RWPE2 (cell line): ENCODE measurements at regions not wholly inside any gene's neighbourhood (a gene's known extent, or its start where the extent isn't known, plus 50 kb on each side); places are given as distances from the start of the nearest gene placed in this dataset.

ENCODE experiments used
- ATAC-seq: fragments of 200-7000 bp; cut with Tn5 transposase; 3 replicates; pipeline ENCODE4 v1.9.1; 2021; ENCODE audit warnings: low read depth
- DNase-seq: peaks from one replicate; pipeline ENCODE4 v3.0.0-alpha.2; 2020; ENCODE audit warnings: low spot score
- H3K27ac ChIP-seq: fragments of 450-650 bp; 2 replicates; pipeline ENCODE4 v1.5.1; 2017; ENCODE audit warnings: mild to moderate bottlenecking; ENCODE audit not compliant: poor library complexity, severe bottlenecking
- H3K27me3 ChIP-seq: fragments of 250-450 bp; sonication (Bioruptor Pico); 2 replicates; pipeline ENCODE4 v1.5.1; 2021; ENCODE audit warnings: mild to moderate bottlenecking, moderate library complexity; ENCODE audit not compliant: insufficient read depth, poor library complexity, severe bottlenecking
- H3K36me3 ChIP-seq: fragments of 250-450 bp; sonication (Bioruptor Pico); 2 replicates; pipeline ENCODE4 v1.5.1; 2020; ENCODE audit warnings: low read depth, mild to moderate bottlenecking, moderate library complexity
- H3K4me1 ChIP-seq: fragments of 250-450 bp; sonication (Bioruptor Pico); 2 replicates; pipeline ENCODE4 v1.5.1; 2021; ENCODE audit warnings: mild to moderate bottlenecking, moderate library complexity; ENCODE audit not compliant: insufficient read depth, poor library complexity, severe bottlenecking
- H3K4me3 ChIP-seq: fragments of 250-450 bp; sonication (Bioruptor Pico); 2 replicates; pipeline ENCODE4 v1.5.1; 2021; ENCODE audit warnings: mild to moderate bottlenecking, moderate library complexity; ENCODE audit not compliant: severe bottlenecking
- H3K9me3 ChIP-seq: fragments of 250-450 bp; sonication (Bioruptor Pico); 2 replicates; pipeline ENCODE4 v1.5.1; 2021; ENCODE audit warnings: mild to moderate bottlenecking, moderate library complexity; ENCODE audit not compliant: severe bottlenecking
- TF ChIP-seq, protein P1 (sequence below): fragments of 450-650 bp; IDR thresholded peaks from one replicate; pipeline ENCODE4 v1.5.1; 2017; ENCODE audit warnings: mild to moderate bottlenecking, moderate library complexity; ENCODE audit not compliant: poor library complexity, severe bottlenecking

DNA sequence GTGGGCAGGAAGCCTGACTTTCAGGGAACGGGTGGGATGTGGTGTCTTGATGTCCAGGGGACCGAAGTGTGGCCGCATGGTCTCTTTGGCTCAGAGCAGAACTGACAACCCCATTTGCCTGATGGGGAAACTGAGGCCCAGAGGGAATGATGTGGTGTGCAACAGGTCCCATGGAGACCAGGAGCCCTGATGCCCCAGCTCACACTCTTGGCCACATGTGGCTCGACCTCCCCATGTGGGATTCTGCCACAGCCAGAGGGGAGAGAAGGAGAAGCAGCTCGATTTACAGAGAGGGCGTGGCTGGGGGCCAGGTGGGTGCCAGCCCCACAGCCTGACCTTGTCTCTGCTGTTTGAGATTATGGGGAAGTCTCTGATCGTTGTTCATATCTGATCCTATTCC is 128.1 kb downstream of the TEX29 start:
- Histone ChIP-seq H3K4me1 (no peaks in the 10 kb centered on the region), H3K27me3 (peaks cover 25% of the 10 kb centered on the region), H3K9me3 (peaks cover 3% of the 10 kb centered on the region), H3K36me3 (no peaks in the 10 kb centered on the region), H3K4me3 (no peak overlapping the region), H3K27ac (no peak overlapping the region)
- TF ChIP-seq, protein P1, sequence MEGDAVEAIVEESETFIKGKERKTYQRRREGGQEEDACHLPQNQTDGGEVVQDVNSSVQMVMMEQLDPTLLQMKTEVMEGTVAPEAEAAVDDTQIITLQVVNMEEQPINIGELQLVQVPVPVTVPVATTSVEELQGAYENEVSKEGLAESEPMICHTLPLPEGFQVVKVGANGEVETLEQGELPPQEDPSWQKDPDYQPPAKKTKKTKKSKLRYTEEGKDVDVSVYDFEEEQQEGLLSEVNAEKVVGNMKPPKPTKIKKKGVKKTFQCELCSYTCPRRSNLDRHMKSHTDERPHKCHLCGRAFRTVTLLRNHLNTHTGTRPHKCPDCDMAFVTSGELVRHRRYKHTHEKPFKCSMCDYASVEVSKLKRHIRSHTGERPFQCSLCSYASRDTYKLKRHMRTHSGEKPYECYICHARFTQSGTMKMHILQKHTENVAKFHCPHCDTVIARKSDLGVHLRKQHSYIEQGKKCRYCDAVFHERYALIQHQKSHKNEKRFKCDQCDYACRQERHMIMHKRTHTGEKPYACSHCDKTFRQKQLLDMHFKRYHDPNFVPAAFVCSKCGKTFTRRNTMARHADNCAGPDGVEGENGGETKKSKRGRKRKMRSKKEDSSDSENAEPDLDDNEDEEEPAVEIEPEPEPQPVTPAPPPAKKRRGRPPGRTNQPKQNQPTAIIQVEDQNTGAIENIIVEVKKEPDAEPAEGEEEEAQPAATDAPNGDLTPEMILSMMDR: no peak
- ATAC-seq (no peak), DNase-seq (no peak)

DNA sequence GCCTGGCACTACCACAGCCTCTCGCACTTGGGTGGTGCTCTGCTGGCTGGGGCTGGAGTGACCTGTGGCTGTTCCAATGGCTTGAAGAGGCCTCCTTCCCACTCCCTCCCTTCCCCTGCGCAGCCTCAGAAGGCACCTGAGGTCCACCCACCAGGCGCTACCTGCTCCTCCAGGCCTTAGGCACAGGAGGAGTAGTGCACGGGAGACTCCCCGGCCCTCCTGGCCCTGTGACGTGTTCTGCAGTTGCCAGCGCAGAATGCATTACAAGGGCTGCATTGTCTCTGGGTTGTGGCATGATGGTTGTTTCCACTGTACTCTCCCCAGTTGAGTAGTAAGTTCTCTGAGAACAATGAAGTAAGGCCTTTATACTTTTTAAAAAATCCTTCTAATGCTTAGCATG is 128.6 kb downstream of the TEX29 start:
- Histone ChIP-seq H3K4me3 (no peak overlapping the region), H3K27ac (no peak overlapping the region), H3K27me3 (peaks cover 25% of the 10 kb centered on the region), H3K36me3 (no peaks in the 10 kb centered on the region), H3K9me3 (peaks cover 6% of the 10 kb centered on the region), H3K4me1 (no peaks in the 10 kb centered on the region)
- no peak for DNase-seq
- TF ChIP-seq, protein P1: no peak
- no peak for ATAC-seq

DNA sequence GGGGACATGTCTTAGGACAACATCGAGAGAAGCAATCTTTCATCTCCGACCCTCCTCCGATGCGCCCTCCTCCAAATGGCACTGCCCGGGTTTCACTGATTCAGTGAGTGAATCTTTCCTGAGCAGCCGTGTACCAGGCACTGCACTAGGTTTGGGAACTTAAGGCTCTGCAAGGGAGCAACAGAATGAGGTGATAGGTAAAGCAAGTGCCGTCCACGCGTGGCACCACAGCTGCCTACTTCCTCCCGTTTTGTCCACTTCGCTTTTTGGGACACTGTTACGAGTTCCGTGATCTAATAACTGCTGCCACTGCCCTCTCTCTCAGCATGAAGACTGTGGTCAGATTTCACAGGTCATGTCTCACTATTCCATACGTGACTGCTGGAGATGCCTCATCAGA is 131.0 kb downstream of the TEX29 start:
- H3K27ac ChIP-seq: no peak overlapping the region
- H3K9me3 ChIP-seq: peaks cover 6% of the 10 kb centered on the region
- H3K27me3 ChIP-seq: peaks cover 25% of the 10 kb centered on the region
- H3K36me3 ChIP-seq: no peaks in the 10 kb centered on the region
- ATAC-seq (no peak), DNase-seq (no peak)
- no peaks in the 10 kb centered on the region for H3K4me1 ChIP-seq
- no peak overlapping the region for H3K4me3 ChIP-seq
- TF ChIP-seq, protein P1: no peak

DNA sequence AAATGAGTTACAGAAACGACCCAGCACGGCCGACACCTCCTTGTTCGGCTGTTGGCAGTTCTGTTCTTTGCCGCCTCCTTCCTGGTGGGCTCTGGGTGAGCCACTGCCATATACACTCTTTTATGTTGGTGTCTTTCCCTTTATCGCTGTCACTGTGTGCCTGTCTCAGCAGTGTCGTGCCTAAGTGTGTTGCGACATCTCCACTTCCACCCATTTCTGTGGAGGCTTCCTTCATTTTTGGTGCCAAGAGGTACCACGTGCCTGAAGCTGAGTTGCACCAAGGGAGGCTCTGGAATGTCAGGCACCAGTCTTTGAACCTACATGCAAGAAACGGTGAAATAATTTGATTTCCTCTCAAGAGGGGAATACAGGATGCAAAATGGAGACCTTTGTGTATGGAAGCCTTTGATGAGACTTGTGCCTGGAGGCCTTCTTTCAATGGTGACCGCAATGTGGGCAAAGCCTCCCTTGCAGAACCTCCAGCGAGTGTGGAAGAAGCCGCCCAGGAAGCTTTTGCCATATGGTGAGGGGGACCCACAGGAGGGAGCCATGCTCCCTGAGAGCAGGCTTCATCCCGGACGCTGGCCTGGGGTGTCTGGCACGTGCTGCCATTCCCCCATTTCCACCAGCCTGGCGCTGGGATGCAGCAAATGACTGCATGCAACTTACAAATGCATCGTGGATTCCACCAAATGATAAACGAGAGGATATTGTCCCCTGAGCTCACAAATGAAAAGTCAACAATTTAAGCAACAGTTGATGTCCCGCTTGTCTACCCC is 136.2 kb downstream of the TEX29 start:
- no peaks in the 10 kb centered on the region for H3K36me3 ChIP-seq
- ATAC-seq (no peak), DNase-seq (no peak)
- H3K4me3 ChIP-seq: no peak overlapping the region
- H3K9me3 ChIP-seq: peaks cover 6% of the 10 kb centered on the region
- TF ChIP-seq, protein P1: no peak
- H3K4me1 ChIP-seq: no peaks in the 10 kb centered on the region
- H3K27ac ChIP-seq: no peak overlapping the region
- peaks cover 19% of the 10 kb centered on the region for H3K27me3 ChIP-seq

DNA sequence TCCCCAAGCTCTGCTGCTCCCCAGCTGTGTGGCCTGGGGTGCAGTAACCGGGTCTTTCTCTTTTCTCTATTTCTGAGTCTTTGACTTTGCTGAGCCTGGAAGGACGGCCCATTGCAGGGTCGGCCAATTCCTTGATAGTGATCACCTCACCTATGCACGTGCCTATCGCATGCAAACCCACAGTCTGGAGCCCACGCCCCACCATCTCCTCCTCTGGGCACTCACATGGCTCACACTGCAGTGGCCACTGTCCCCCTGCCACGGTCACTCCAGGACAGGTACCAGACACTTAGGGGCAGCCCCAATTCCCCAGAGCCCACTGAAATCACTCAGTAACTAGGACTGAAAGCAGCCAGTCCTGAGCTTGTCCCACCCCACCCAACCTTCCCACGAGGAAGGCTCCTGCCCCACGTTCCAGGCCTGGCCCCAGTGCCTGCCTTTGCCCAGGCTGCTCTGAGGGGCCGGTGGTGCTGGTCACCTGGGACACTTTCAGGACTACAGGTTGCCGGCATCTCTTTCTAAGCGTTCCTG is 137.6 kb downstream of the TEX29 start:
- DNase-seq: no peak
- no peak for ATAC-seq
- Histone ChIP-seq H3K27ac (no peak overlapping the region), H3K4me1 (no peaks in the 10 kb centered on the region), H3K36me3 (no peaks in the 10 kb centered on the region), H3K4me3 (no peak overlapping the region), H3K27me3 (peaks cover 15% of the 10 kb centered on the region), H3K9me3 (peaks cover 6% of the 10 kb centered on the region)
- TF ChIP-seq, protein P1: no peak
